B cell (primary cell): ENCODE measurements at regions not wholly inside any gene's neighbourhood (a gene's known extent, or its start where the extent isn't known, plus 50 kb on each side); places are given as distances from the start of the nearest gene placed in this dataset.

Source experiments
- ATAC-seq: fragments of 200-7000 bp; cut with Tn5 transposase; one replicate; pipeline ENCODE4 v1.10.0; 2021; ENCODE audit warnings: low read depth, mild to moderate bottlenecking, moderate number of reproducible peaks, moderate library complexity
- CTCF ChIA-PET: fragments of 350-600 bp; sonication (Branson Sonifier 250); formaldehyde crosslinking; loops from one replicate; lab custom pipeline; 2021; ENCODE audit warnings: antibody characterized with exemption, inconsistent platforms; lab: Charles Lee
- POLR2A ChIA-PET: fragments of 350-600 bp; sonication (Branson Sonifier 250); formaldehyde crosslinking; loops from one replicate; lab custom pipeline; 2021; ENCODE audit warnings: antibody characterized with exemption; lab: Charles Lee
- DNase-seq: peaks from one replicate; pipeline ENCODE4 v3.0.0; 2013
- H2AFZ ChIP-seq: 2 replicates; pipeline ENCODE4 v1.6.1; 2012; ENCODE audit warnings: mild to moderate bottlenecking, low read depth, low read length; ENCODE audit not compliant: insufficient read depth, poor library complexity, severe bottlenecking
- H3K27ac ChIP-seq, 2 donors: 1 replicate in 1 of 2; 2 replicates in 1 of 2; pipeline ENCODE4 v1.5.1; 2012 to 2013; ENCODE audit warnings: low read length in 2 of 2, mild to moderate bottlenecking in 2 of 2, moderate library complexity in 1 of 2
- H3K27me3 ChIP-seq, 4 experiments: fragments of 200-600 bp in 1 of 4; sonication (generic) in 1 of 4; replicated peaks in 1 of 4; 1 replicate in 2 of 4; 2 replicates in 2 of 4; pipeline versions ENCODE4 v1.6.1 to v1.7.0; 2013 to 2016; ENCODE audit warnings: low read length in 3 of 4, mild to moderate bottlenecking in 2 of 4, mixed read lengths in 1 of 4, moderate library complexity in 1 of 4; ENCODE audit not compliant: insufficient read depth in 4 of 4, control insufficient read depth in 3 of 4; ENCODE audit errors: control extremely low read depth in 1 of 4
- H3K36me3 ChIP-seq, 2 experiments: replicated peaks in 1 of 2; 1 replicate in 1 of 2; 2 replicates in 1 of 2; pipeline versions ENCODE4 v1.6.1 to v1.7.1; 2013; ENCODE audit warnings: low read length in 1 of 2; ENCODE audit not compliant: insufficient read depth in 2 of 2, control insufficient read depth in 1 of 2; ENCODE audit errors: control extremely low read depth in 1 of 2, extremely low read depth in 1 of 2
- H3K4me1 ChIP-seq, 2 donors: fragments of 200-600 bp in 1 of 2; sonication (generic) in 1 of 2; 1 replicate in 1 of 2; 2 replicates in 1 of 2; pipeline versions ENCODE4 v1.5.1 to v1.6.1; 2013 to 2017; ENCODE audit warnings: low read length in 2 of 2; ENCODE audit not compliant: control insufficient read depth in 2 of 2, insufficient read depth in 2 of 2
- H3K4me2 ChIP-seq: replicated peaks from 2 replicates; pipeline ENCODE3; 2012; ENCODE audit warnings: mild to moderate bottlenecking, low read depth, low read length; ENCODE audit not compliant: poor library complexity, severe bottlenecking
- H3K4me3 ChIP-seq, 5 experiments: fragments of 200-600 bp in 1 of 5; sonication (generic) in 1 of 5; 1 replicate in 3 of 5; 2 replicates in 2 of 5; pipeline versions ENCODE4 v1.5.1 to v1.7.0; 2011 to 2016; ENCODE audit warnings: low read length in 4 of 5, mild to moderate bottlenecking in 4 of 5, low read depth in 2 of 5, control low read depth in 1 of 5, moderate library complexity in 1 of 5; ENCODE audit not compliant: insufficient read depth in 1 of 5; ENCODE audit errors: control extremely low read depth in 1 of 5, extremely low read depth in 1 of 5
- H3K79me2 ChIP-seq: fragments of 200-600 bp; sonication (generic); one replicate; pipeline ENCODE4 v1.6.0; 2016; ENCODE audit warnings: low read length; ENCODE audit not compliant: control insufficient read depth, insufficient read depth
- H3K9ac ChIP-seq: fragments of 200-600 bp; sonication (generic); 2 replicates; pipeline ENCODE4 v1.6.1; 2017; ENCODE audit warnings: mild to moderate bottlenecking, low read length, moderate library complexity
- H3K9me3 ChIP-seq, 3 donors: one replicate each; pipeline versions ENCODE4 v1.6.1 to v1.7.1; 2013; ENCODE audit warnings: low read length in 2 of 3; ENCODE audit not compliant: control insufficient read depth in 2 of 3, insufficient read depth in 1 of 3; ENCODE audit errors: control extremely low read depth in 1 of 3
- H4K20me1 ChIP-seq: 2 replicates; pipeline ENCODE4 v1.6.0; 2012; ENCODE audit warnings: mild to moderate bottlenecking, low read length; ENCODE audit not compliant: insufficient read depth, control insufficient read depth, poor library complexity, severe bottlenecking
- H3K27ac Mint-ChIP-seq: one replicate; pipeline ENCODE4 v1.8.0; 2021; ENCODE audit warnings: mixed read lengths
- H3K27me3 Mint-ChIP-seq: one replicate; pipeline ENCODE4 v1.8.0; 2021; ENCODE audit warnings: mixed read lengths
- H3K4me1 Mint-ChIP-seq: one replicate; pipeline ENCODE4 v1.8.0; 2021; ENCODE audit warnings: mixed read lengths
- H3K4me3 Mint-ChIP-seq: one replicate; pipeline ENCODE4 v1.8.0; 2021; ENCODE audit warnings: mixed read lengths
- H3K9me3 Mint-ChIP-seq: one replicate; pipeline ENCODE4 v1.8.0; 2022; ENCODE audit warnings: mixed read lengths; ENCODE audit not compliant: insufficient read depth
- EZH2 ChIP-seq: IDR thresholded peaks from 2 replicates; pipeline ENCODE4 v1.6.1; 2012; ENCODE audit warnings: borderline replicate concordance, low read depth, mild to moderate bottlenecking, moderate library complexity, low read length; ENCODE audit not compliant: insufficient read depth, poor library complexity, severe bottlenecking
- WGBS: methylation state at CpG from one replicate; pipeline ENCODE4 v1.1.5; 2013; ENCODE audit warnings: missing lambda C conversion rate; ENCODE audit not compliant: insufficient coverage; 5-methylcytosine and 5-hydroxymethylcytosine counted together
- intact Hi-C: fragments of 100-400 bp; cut with micrococcal nuclease; formaldehyde crosslinking; loops from one replicate; pipeline ENCODE4 v1.10.0; 2022
- TF ChIP-seq, protein P1 (sequence below): fragments of 200-600 bp; IDR thresholded peaks from one replicate; pipeline ENCODE4 v1.8.0; 2022; ENCODE audit warnings: antibody characterized with exemption, mild to moderate bottlenecking

DNA sequence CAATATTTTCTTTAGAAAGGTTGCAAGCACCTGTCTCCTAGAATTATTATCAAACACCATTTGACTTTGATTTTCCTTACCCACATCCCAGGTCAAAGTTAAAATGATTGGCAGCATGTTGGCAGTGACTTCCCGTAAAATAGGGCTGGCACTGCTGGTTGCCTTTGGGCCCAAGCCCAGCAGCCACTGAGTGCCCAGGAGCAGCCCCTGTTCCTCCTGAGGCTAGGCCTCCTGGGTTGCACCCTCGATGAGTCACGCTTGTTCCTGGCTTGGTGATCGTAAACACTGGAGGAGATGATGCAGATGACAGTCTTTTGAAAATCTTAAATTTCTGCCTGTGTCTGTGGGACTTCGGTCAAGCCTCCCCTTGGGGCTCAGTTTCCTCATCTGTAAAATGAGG, 290.0 kb downstream of the TLE3 start:
- Mint-ChIP-seq H3K4me1 (peaks cover 10% of the 10 kb centered on the region), H3K9me3 (no peaks in the 10 kb centered on the region), H3K27ac (no peak overlapping the region), H3K4me3 (no peak overlapping the region), H3K27me3 (peaks cover 26% of the 10 kb centered on the region)
- Histone ChIP-seq H3K4me3 (no peak overlapping the region), H3K79me2 (no peaks in the 10 kb centered on the region), H4K20me1 (no peaks in the 10 kb centered on the region), H2AFZ (no peak overlapping the region), H3K9me3 (no peaks in the 10 kb centered on the region), H3K27ac (no peak overlapping the region), H3K4me1 (peaks cover 6 to 10% of the 10 kb centered on the region in 2 donors), H3K4me2 (no peak overlapping the region), H3K27me3 (peaks cover 0 to 16% (median 4%) of the 10 kb centered on the region in 4 experiments), H3K36me3 (no peaks in the 10 kb centered on the region), H3K9ac (no peak overlapping the region)
- ATAC-seq (no peak), DNase-seq (no peak)
- CTCF ChIA-PET, result interaction anchor here (1.0 kb wide), 1 partner anchor 74 kb away, joined by 3 read pairs; no protein-coding TSS in a partner anchor
- POLR2A ChIA-PET, result no interaction called here
- 92% methylated on average over 5 of the region's 5 CpGs for WGBS
- intact Hi-C loops, result no loop called here
- TF ChIP-seq EZH2, result no peak
- TF ChIP-seq, protein P1, sequence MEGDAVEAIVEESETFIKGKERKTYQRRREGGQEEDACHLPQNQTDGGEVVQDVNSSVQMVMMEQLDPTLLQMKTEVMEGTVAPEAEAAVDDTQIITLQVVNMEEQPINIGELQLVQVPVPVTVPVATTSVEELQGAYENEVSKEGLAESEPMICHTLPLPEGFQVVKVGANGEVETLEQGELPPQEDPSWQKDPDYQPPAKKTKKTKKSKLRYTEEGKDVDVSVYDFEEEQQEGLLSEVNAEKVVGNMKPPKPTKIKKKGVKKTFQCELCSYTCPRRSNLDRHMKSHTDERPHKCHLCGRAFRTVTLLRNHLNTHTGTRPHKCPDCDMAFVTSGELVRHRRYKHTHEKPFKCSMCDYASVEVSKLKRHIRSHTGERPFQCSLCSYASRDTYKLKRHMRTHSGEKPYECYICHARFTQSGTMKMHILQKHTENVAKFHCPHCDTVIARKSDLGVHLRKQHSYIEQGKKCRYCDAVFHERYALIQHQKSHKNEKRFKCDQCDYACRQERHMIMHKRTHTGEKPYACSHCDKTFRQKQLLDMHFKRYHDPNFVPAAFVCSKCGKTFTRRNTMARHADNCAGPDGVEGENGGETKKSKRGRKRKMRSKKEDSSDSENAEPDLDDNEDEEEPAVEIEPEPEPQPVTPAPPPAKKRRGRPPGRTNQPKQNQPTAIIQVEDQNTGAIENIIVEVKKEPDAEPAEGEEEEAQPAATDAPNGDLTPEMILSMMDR, result no peak

DNA sequence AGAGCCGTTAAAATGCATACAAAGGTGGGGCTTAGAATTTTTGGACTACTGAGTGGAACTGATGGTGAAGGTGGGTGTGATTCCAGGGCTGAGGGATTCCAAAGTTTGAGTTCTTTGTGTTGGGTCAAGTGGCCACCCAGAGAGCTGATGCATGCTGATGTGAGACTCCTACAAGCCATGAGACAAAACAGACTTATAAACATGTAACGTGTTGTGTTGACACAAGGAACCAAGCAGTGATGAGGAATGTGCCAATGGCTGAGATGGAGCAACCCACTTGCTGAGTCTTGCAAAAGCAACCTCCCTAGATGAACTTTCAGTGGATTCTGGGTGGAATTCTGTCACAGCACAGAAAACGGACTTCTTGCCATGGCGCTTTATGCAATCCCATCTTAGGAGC, 289.0 kb downstream of the TLE3 start:
- H3K27ac Mint-ChIP-seq, result no peak overlapping the region
- ATAC-seq, result no peak
- peaks cover 0 to 16% (median 4%) of the 10 kb centered on the region in 4 experiments for H3K27me3 ChIP-seq
- DNase-seq, result no peak
- no peak overlapping the region for H3K9ac ChIP-seq
- intact Hi-C loops, result no loop called here
- H3K79me2 ChIP-seq, result no peaks in the 10 kb centered on the region
- ChIA-PET POLR2A (interaction anchor here (0.7 kb wide), 1 partner anchor 12 kb away, joined by 6 read pairs; no protein-coding TSS in a partner anchor), CTCF (interaction anchor here (1.0 kb wide), 1 partner anchor 75 kb away, joined by 3 read pairs; no protein-coding TSS in a partner anchor)
- peaks cover 6 to 10% of the 10 kb centered on the region in 2 donors for H3K4me1 ChIP-seq
- H3K36me3 ChIP-seq, result no peaks in the 10 kb centered on the region
- H3K27me3 Mint-ChIP-seq, result peaks cover 29% of the 10 kb centered on the region
- no peak overlapping the region for H3K4me2 ChIP-seq
- 97% methylated on average over 4 of the region's 4 CpGs for WGBS
- no peaks in the 10 kb centered on the region for H3K9me3 Mint-ChIP-seq
- H3K27ac ChIP-seq, result no peak overlapping the region
- no peaks in the 10 kb centered on the region for H3K9me3 ChIP-seq
- H3K4me3 ChIP-seq, result no peak overlapping the region
- no peak overlapping the region for H3K4me3 Mint-ChIP-seq
- no peaks in the 10 kb centered on the region for H4K20me1 ChIP-seq
- TF ChIP-seq, protein P1, result no peak
- no peak for TF ChIP-seq EZH2
- peaks cover 10% of the 10 kb centered on the region for H3K4me1 Mint-ChIP-seq
- no peak overlapping the region for H2AFZ ChIP-seq
